Esophagus squamous epithelium (tissue), 4 donors: ENCODE measurements at regions not wholly inside any gene's neighbourhood (a gene's known extent, or its start where the extent isn't known, plus 50 kb on each side); places are given as distances from the start of the nearest gene placed in this dataset.

Source experiments
- POLR2A ChIP-seq, 4 donors: fragments of 450-650 bp; IDR thresholded peaks; one replicate each; pipeline ENCODE4 v1.6.1; 2017; ENCODE audit warnings: antibody characterized with exemption in 4 of 4, mild to moderate bottlenecking in 4 of 4, moderate library complexity in 3 of 4
- TF ChIP-seq, protein P1 (sequence below), 6 experiments: fragments of 450-650 bp in 4 of 6; fragments of 200-600 bp in 2 of 6; sonication (generic) in 2 of 6; IDR thresholded peaks; one replicate each; pipeline ENCODE4 v1.5.1; 2016 to 2019; ENCODE audit warnings: antibody characterized with exemption in 6 of 6, mild to moderate bottlenecking in 4 of 6, moderate library complexity in 4 of 6

DNA sequence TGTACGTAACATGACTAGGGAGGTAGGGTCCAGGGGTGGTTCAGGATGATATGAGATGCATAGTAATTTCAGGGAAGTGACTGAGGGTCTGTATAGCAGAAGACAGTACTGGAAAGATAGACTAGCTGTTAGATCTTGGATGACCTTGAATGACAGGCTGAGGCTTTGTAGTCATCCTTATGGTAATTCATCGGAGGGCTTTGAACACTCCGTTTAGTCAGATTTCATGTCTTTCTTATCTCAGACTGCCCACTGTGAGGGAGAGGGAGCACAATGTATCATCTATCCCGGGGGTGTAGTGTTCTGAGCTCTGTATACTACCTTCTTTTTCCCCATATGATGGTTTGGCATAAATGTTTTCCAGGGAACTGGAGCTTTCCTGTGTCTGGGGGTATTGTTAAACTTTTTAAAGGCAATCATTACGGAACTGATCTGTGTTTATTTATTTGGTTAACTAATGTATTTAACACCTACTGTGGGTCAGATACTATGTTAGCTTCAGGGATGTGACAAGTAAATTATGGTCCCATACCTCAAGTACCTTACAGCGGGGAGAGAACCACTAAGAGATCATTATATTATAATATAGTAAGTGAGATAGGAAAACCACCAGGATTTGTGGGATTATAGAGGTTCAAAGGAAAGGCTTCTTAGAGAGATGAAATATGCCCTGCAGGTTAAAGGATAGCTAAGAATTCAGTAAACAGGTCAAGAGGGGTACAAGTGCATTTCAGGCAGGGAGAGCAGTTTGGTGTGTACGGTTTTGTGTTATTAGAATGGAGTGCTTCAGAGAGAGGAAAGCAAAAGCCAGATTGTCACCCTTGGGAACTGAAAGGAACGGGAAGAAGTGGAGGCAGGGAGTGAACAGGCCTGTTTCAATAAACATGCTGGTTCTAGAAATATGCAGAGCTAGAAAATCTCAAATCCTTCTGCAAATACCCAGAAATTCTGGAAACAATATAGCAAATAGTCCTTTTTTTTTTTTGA is 164.8 kb upstream of the KL start:
- TF ChIP-seq, protein P1, sequence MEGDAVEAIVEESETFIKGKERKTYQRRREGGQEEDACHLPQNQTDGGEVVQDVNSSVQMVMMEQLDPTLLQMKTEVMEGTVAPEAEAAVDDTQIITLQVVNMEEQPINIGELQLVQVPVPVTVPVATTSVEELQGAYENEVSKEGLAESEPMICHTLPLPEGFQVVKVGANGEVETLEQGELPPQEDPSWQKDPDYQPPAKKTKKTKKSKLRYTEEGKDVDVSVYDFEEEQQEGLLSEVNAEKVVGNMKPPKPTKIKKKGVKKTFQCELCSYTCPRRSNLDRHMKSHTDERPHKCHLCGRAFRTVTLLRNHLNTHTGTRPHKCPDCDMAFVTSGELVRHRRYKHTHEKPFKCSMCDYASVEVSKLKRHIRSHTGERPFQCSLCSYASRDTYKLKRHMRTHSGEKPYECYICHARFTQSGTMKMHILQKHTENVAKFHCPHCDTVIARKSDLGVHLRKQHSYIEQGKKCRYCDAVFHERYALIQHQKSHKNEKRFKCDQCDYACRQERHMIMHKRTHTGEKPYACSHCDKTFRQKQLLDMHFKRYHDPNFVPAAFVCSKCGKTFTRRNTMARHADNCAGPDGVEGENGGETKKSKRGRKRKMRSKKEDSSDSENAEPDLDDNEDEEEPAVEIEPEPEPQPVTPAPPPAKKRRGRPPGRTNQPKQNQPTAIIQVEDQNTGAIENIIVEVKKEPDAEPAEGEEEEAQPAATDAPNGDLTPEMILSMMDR (IDR thresholded peaks at IDR 0.05), result no peak
- no peak for TF ChIP-seq POLR2A (IDR thresholded peaks at IDR 0.05)
